ENCODE measurements at regions not wholly inside any gene's neighbourhood (a gene's known extent, or its start where the extent isn't known, plus 50 kb on each side); places are given as distances from the start of the nearest gene placed in this dataset.
A peak's percentile ranks its signal among the peaks of the same experiment; 100 is the strongest.

- Histone ChIP-seq H3K36me3 (ENCODE audit: control insufficient read depth in 4 of 4, insufficient read depth in 4 of 4, low read length in 4 of 4) (no peaks in the 10 kb centered on the region), H3K4me3 (no peak overlapping the region), H3K4me1 (ENCODE audit: control insufficient read depth in 5 of 5, insufficient read depth in 5 of 5, low read length in 5 of 5) (no peaks in the 10 kb centered on the region), H3K9me3 (ENCODE audit: control insufficient read depth in 4 of 4, insufficient read depth in 3 of 4, low read length in 3 of 4) (no peaks in the 10 kb centered on the region), H3K27ac (ENCODE audit: low read depth in 1 of 2, low read length in 1 of 2) (no peak overlapping the region), H3K27me3 (ENCODE audit: control insufficient read depth in 3 of 3, insufficient read depth in 3 of 3, low read length in 2 of 3) (no peaks in the 10 kb centered on the region), H3K9ac (ENCODE audit: insufficient read depth in 1 of 2, low read length in 2 of 2) (no peak overlapping the region)
- WGBS, 2 donors = 3 to 5% methylated on average over 5 of the region's 5 CpGs
- DNase-seq (peak in 2 of 3 donors; percentile 82 to 85), ATAC-seq (ENCODE audit: insufficient read depth, low FRiP score) (peak; percentile 64)
- TF ChIP-seq CTCF (IDR thresholded peaks at IDR 0.05; ENCODE audit: control extremely low read depth, extremely low read depth) = peak; percentile 48
These were observed 173.0 kb upstream of the DAPK1 start for GRCh38 chr9:87324613-87325194.

GRCh38 chr9:87327575-87328125, 170.0 kb upstream of the DAPK1 start:
- DNase-seq (no peak), ATAC-seq (ENCODE audit: insufficient read depth, low FRiP score) (no peak)
- 84 to 95% methylated on average over 3 of the region's 3 CpGs for WGBS, 2 donors
- Histone ChIP-seq H3K36me3 (ENCODE audit: control insufficient read depth in 4 of 4, insufficient read depth in 4 of 4, low read length in 4 of 4) (no peaks in the 10 kb centered on the region), H3K27ac (ENCODE audit: low read depth in 1 of 2, low read length in 1 of 2) (no peak overlapping the region), H3K9me3 (ENCODE audit: control insufficient read depth in 4 of 4, insufficient read depth in 3 of 4, low read length in 3 of 4) (peaks cover 0 to 6% (median 4%) of the 10 kb centered on the region in 4 donors), H3K27me3 (ENCODE audit: control insufficient read depth in 3 of 3, insufficient read depth in 3 of 3, low read length in 2 of 3) (no peaks in the 10 kb centered on the region), H3K9ac (ENCODE audit: insufficient read depth in 1 of 2, low read length in 2 of 2) (no peak overlapping the region), H3K4me1 (ENCODE audit: control insufficient read depth in 5 of 5, insufficient read depth in 5 of 5, low read length in 5 of 5) (no peaks in the 10 kb centered on the region), H3K4me3 (no peak overlapping the region)
- no peak for TF ChIP-seq CTCF (IDR thresholded peaks at IDR 0.05; ENCODE audit: control extremely low read depth, extremely low read depth)

- H3K27ac ChIP-seq (ENCODE audit: low read depth in 1 of 2, low read length in 1 of 2) = no peak overlapping the region
- H3K9ac ChIP-seq (ENCODE audit: insufficient read depth in 1 of 2, low read length in 2 of 2) = no peak overlapping the region
- TF ChIP-seq CTCF (IDR thresholded peaks at IDR 0.05; ENCODE audit: control extremely low read depth, extremely low read depth) = no peak
- H3K4me3 ChIP-seq = no peak overlapping the region
- ATAC-seq (ENCODE audit: insufficient read depth, low FRiP score) (no peak), DNase-seq (no peak)
- H3K9me3 ChIP-seq (ENCODE audit: control insufficient read depth in 4 of 4, insufficient read depth in 3 of 4, low read length in 3 of 4) = peaks cover 0 to 6% (median 4%) of the 10 kb centered on the region in 4 donors
- H3K4me1 ChIP-seq (ENCODE audit: control insufficient read depth in 5 of 5, insufficient read depth in 5 of 5, low read length in 5 of 5) = peaks cover 0 to 13% (median 6%) of the 10 kb centered on the region in 5 donors
- H3K27me3 ChIP-seq (ENCODE audit: control insufficient read depth in 3 of 3, insufficient read depth in 3 of 3, low read length in 2 of 3) = no peaks in the 10 kb centered on the region
- H3K36me3 ChIP-seq (ENCODE audit: control insufficient read depth in 4 of 4, insufficient read depth in 4 of 4, low read length in 4 of 4) = no peaks in the 10 kb centered on the region
- 84 to 85% methylated on average over 6 of the region's 6 CpGs for whole genome bisulfite sequencing, 2 donors
These were observed 163.9 kb upstream of the DAPK1 start for GRCh38 chr9:87333802-87334201.

All from lung (tissue), 11 donors.